IPS-20b (cell line): ENCODE measurements at regions not wholly inside any gene's neighbourhood (a gene's known extent, or its start where the extent isn't known, plus 50 kb on each side); places are given as distances from the start of the nearest gene placed in this dataset.
A peak's percentile ranks its signal among the peaks of the same experiment; 100 is the strongest.
"Not testable (repeated sequence)": the region's sequence is repeated elsewhere in the genome, so short reads cannot be mapped to it uniquely, and the experiment has no call there.

Experiments
- H3K27ac ChIP-seq: one replicate; pipeline ENCODE4 v1.5.1; 2013; ENCODE audit warnings: low read length
- H3K27me3 ChIP-seq: 2 replicates; pipeline ENCODE4 v1.6.1; 2013; ENCODE audit warnings: mild to moderate bottlenecking, low read length, inconsistent platforms; ENCODE audit not compliant: insufficient read depth
- H3K36me3 ChIP-seq: 2 replicates; pipeline ENCODE4 v1.6.1; 2013; ENCODE audit warnings: low read depth, mild to moderate bottlenecking, inconsistent platforms, low read length, moderate library complexity; ENCODE audit not compliant: insufficient read depth
- H3K4me1 ChIP-seq: 2 replicates; pipeline ENCODE4 v1.6.1; 2013; ENCODE audit warnings: mild to moderate bottlenecking, control low read depth, inconsistent platforms, low read length, moderate library complexity; ENCODE audit not compliant: insufficient read depth
- H3K4me3 ChIP-seq: 2 replicates; pipeline ENCODE4 v1.5.1; 2013; ENCODE audit warnings: mild to moderate bottlenecking, low read length, inconsistent platforms
- H3K9ac ChIP-seq: 2 replicates; pipeline ENCODE4 v1.6.1; 2013; ENCODE audit warnings: low read depth, mild to moderate bottlenecking, inconsistent platforms, low read length, moderate library complexity
- H3K9me3 ChIP-seq: 2 replicates; pipeline ENCODE4 v1.6.1; 2013; ENCODE audit warnings: mild to moderate bottlenecking, low read depth, low read length, inconsistent platforms; ENCODE audit not compliant: insufficient read depth

DNA sequence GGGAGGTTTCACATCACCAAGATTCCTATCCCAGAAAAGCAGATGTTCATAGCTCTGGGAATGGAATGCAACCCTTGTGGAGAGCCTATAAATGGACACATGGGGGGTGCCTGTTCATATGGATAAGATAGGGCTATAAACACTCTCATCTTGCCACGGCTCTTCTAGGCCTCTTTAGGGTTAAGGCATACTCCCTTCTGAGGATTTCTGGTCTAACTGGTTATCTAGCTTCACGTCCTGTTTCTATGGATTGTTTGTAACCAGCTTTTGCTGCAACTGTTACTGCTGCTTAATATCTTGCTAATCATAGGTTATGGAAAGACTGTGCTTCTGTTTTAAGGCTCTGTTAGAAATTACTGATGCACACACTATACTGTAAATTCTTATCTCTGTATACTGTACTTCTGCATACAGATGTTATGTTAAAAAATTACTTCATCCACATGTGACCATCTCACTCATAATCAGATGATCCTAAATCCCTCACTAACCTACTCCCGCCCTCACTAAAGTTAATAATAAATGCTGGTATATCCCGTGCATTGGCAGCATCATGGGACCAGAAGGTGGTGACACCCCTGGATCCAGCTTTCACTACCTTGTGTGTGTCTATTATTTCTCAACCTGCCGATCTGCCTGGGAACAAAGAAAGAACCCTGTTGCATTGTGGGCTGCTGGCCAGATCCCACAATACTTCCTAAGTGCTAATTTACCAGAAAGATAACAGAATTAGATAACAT lies 68.7 kb downstream of the PRKAB2 start:
- H3K4me1 ChIP-seq, H3K27me3 ChIP-seq, H3K9me3 ChIP-seq, H3K9ac ChIP-seq, H3K36me3 ChIP-seq, H3K27ac ChIP-seq, H3K4me3 ChIP-seq: not testable (repeated sequence)

DNA sequence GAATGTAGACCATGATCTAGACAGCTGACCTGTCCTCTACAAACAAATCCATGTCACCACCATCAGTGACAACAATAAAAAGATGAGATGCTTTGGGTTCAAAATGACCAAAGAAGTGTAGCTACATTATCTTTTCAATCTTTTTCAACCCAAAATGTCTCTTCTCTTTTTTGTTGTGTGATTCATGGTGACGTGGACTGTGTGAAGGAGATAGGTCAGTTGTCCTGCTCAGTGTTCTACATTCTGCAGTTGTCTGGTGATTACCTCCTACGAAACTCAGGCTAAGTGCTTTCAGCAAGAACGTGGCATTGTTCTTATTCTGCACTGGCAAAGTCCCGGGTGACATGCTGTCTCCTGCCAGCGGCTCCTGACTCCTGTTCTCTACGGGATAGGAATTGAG lies 73.1 kb downstream of the PRKAB2 start:
- H3K4me3 ChIP-seq: no peak overlapping the region
- no peaks in the 10 kb centered on the region for H3K36me3 ChIP-seq
- H3K27ac ChIP-seq: no peak overlapping the region
- H3K27me3 ChIP-seq: no peaks in the 10 kb centered on the region
- H3K9ac ChIP-seq: no peak overlapping the region
- no peaks in the 10 kb centered on the region for H3K4me1 ChIP-seq
- no peaks in the 10 kb centered on the region for H3K9me3 ChIP-seq

DNA sequence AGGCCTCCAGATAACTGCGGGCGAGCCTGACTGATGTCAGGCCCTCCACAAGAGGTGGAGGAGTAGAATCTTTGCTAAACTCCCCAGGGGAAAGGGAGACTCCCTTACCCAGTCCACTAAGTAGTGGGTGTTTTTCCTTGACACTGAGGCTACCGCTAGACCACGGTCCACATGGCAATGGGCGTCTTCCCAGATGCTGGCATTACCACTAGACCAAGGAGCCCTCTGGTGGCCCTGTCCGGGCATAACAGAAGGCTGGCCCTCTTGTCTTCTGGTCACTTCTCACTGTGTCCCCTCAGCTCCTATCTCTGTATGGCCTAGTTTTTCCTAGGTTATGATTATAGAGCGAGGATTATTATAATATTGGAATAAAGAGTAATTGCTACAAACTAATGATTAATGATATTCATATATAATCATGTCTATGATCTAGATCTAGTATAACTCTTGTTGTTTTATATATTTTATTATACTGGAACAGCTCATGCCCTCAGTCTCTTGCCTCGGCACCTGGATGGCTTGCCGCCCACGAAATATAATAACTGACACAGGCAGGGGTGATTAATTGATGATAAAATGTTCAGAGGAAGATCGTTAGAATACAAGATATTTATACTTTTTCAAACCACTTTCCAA lies 73.8 kb downstream of the PRKAB2 start:
- H3K4me3 ChIP-seq, H3K36me3 ChIP-seq, H3K27ac ChIP-seq, H3K9me3 ChIP-seq, H3K27me3 ChIP-seq, H3K9ac ChIP-seq, H3K4me1 ChIP-seq: not testable (repeated sequence)

DNA sequence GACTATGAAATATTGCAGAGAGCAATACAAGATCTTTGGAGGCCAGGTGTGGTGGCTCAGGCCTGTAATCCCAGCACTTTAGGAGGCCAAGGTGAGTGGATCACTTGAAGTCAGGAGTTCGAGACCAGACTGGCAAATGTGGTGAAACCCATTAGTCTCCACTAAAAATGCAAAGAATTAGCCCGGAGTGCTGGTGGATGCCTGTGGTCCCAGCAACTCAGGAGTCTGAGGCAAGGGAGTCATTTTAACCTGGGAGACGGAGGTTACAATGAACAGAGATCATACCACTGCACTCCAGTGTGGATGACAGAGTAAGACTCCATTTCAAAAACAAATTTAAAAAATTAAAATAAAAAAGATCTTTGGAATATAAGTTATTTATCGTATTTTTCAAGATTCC lies 76.6 kb downstream of the PRKAB2 start:
- Histone ChIP-seq H3K36me3 (no peaks in the 10 kb centered on the region), H3K4me3 (no peak overlapping the region), H3K4me1 (no peaks in the 10 kb centered on the region)

DNA sequence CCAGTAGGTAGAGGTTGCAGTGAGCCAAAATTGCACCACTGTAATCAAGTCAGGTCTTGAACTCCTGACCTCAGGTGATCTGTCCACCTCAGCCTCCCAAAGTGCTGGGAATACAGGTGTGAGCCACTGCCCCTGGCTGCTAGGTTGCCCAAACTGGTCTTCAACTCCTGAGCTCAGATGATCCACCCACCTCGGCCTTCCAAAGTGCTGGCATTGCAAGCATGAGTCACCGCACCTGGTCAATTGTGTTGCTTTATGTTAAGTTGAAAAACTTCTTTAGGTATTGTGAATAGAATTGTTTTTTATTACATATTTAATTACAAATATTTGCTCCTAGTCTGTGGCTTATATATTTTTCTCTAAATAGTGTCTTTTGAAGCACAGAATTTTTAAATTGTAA lies 80.5 kb downstream of the PRKAB2 start:
- H3K36me3 ChIP-seq: no peaks in the 10 kb centered on the region
- H3K27ac ChIP-seq: no peak overlapping the region
- no peaks in the 10 kb centered on the region for H3K9me3 ChIP-seq
- H3K9ac ChIP-seq: no peak overlapping the region
- H3K4me3 ChIP-seq: no peak overlapping the region
- peaks cover 7% of the 10 kb centered on the region; the same call in 1 of the 2 replicates for H3K4me1 ChIP-seq
- H3K27me3 ChIP-seq: no peaks in the 10 kb centered on the region

More for the DNA sequence above, 76.6 kb downstream of the PRKAB2 start:
- H3K9ac ChIP-seq: no peak overlapping the region
- H3K27ac ChIP-seq: no peak overlapping the region
- H3K27me3 ChIP-seq: no peaks in the 10 kb centered on the region
- H3K9me3 ChIP-seq: no peaks in the 10 kb centered on the region

DNA sequence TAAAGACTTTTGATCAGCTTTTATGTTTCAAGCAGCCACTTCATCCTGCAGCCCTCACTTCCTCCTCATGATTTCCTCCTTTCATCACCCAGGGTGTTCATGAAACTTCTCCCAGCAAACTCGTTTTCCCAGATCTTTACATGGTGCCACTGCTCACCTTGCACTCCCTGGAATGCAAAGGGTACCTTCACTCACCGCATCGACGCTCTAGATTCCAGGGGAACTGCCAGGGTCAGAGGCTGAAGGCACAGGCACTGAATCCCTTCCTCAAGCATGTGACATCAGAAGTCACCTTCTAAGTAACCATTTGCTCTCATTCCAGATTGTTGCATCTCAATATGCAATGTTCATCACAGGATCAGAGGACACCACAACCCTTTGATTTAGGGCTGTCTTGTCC lies 82.8 kb downstream of the PRKAB2 start:
- H3K27me3 ChIP-seq: peaks cover 16% of the 10 kb centered on the region
- peaks cover 7% of the 10 kb centered on the region; the same call in 1 of the 2 replicates for H3K4me1 ChIP-seq
- H3K9me3 ChIP-seq: no peaks in the 10 kb centered on the region
- H3K27ac ChIP-seq: no peak overlapping the region
- H3K9ac ChIP-seq: no peak overlapping the region
- H3K36me3 ChIP-seq: no peaks in the 10 kb centered on the region
- peak overlapping the region; percentile 11; the same call in 1 of the 2 replicates for H3K4me3 ChIP-seq

DNA sequence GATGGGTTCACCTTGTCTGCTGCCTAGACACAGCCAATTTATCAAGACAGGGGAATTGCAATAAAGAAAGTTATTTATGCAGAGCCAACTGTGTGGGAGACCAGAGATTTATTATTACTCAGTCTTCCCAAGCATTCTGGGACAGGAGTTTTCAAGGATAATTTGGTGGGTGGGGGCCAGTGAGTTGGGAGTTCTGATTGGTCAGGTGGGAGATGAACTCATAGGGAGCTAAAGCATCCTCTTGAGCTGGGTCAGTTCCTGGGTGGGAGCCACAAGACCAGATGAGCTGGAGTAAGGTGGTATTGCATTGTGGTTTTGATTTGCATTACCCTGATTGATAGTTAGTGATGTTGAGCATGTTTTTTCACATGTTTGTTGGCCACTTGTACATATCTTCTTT lies 86.1 kb downstream of the PRKAB2 start:
- H3K27ac ChIP-seq: no peak overlapping the region
- no peak overlapping the region for H3K4me3 ChIP-seq
- no peaks in the 10 kb centered on the region for H3K9me3 ChIP-seq
- H3K9ac ChIP-seq: no peak overlapping the region
- H3K36me3 ChIP-seq: no peaks in the 10 kb centered on the region
- peaks cover 9% of the 10 kb centered on the region; the same call in 1 of the 2 replicates for H3K4me1 ChIP-seq
- peaks cover 48% of the 10 kb centered on the region for H3K27me3 ChIP-seq

DNA sequence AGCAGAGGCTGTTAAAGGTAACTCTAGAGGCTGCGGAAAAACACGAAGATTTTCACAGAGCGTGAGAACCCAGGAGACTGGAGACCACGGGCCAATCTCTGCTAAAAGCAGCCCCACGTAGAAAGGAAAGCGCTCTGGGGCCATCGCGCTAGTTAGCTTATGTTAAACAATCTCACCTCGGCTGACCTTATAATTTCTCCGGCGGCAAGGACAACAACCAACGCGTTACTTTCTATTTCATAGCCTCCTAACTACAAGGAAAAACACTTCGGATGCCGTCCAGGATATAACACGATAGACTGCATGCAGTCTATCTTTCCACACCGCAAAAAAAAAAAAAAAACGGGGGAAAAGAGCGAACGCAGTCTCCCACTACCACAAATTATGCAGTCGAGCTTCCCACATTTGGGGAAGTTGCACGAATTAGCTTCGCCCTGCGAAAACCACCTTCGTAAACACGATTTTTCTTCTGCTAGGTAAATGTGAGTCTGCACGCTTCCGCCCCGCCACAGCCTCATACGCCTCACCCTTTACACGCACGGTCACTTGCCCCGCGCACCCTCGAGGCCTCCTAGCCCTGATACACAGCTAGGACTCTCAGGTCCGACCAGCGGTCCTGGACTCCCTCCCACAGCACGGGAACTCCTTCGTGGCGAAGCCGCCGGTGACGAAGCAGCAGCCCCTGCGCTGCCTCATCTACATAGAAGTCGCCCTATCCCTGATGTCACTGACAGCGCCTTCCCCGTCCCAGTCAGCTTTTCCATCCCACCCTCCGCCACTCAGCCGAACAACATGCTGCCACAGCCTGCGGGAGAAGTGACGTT lies 87.8 kb downstream of the PRKAB2 start:
- Histone ChIP-seq H3K27ac (peak overlapping the region; percentile 78), H3K36me3 (no peaks in the 10 kb centered on the region), H3K4me3 (peak overlapping the region; percentile 87), H3K27me3 (peaks cover 65% of the 10 kb centered on the region), H3K9me3 (no peaks in the 10 kb centered on the region), H3K9ac (peak overlapping the region; percentile 97), H3K4me1 (peaks cover 12% of the 10 kb centered on the region; the same call in 1 of the 2 replicates)

DNA sequence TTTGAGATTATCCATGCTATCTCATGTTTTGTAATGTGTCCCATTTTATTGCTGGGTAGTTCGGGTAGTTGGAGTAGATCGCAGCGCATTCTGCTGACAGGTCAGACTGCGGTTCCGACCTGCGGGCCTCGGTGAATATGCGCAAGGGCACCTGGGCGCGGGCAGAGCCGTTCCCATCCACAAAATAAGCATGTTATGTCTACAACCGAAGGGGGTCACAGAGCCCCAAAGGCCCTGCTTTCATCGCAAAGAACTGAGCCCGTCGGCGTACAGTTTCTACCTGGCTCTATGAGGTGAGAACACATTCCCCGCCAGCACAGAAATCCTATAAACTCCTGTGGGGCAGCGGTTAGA lies 88.4 kb downstream of the PRKAB2 start:
- Histone ChIP-seq H3K9ac (peak overlapping the region; percentile 14; the same call in 1 of the 2 replicates), H3K27ac (no peak overlapping the region), H3K9me3 (no peaks in the 10 kb centered on the region; the same call in 1 of the 2 replicates), H3K27me3 (peaks cover 71% of the 10 kb centered on the region), H3K4me1 (peaks cover 12% of the 10 kb centered on the region; the same call in 1 of the 2 replicates), H3K36me3 (no peaks in the 10 kb centered on the region), H3K4me3 (peak overlapping the region; percentile 87)

DNA sequence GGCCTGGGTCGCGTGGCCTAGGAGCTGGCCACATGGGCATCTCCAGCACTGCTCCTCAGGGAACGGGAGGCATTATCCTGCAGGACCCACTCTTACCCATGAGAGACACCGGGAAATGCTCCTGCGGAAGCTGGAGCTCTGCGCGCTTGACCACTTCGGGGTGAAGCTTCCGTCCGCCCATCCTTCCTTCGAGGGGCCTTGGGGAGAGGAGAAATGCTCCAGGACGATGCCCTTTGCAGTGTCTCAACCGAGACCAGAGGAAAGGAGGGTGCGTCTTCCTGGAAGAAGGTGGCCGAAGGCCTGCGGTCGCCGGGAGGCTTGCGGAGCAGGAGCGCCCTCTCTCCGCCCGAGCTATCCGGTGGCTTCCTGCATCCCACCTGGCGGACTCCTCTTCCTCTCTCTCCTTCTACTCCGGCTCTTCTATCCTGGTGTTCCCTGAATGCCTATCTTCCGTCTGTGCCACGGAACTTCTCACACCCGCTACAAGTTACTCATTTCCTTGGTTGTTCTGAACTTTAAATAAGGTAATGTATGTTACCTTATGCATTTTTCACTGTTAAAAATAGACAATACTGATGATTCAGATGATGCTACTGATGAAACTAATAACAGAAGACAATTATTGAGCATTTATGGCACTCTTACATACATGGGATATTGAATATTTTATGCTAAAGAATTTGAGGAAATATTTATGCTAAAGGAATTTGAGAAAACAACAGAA lies 91.4 kb downstream of the PRKAB2 start:
- no peaks in the 10 kb centered on the region for H3K36me3 ChIP-seq
- H3K4me3 ChIP-seq: peak overlapping the region; percentile 58; the same call in 1 of the 2 replicates
- peaks cover 95% of the 10 kb centered on the region for H3K27me3 ChIP-seq
- no peak overlapping the region for H3K27ac ChIP-seq
- H3K9me3 ChIP-seq: peaks cover 2% of the 10 kb centered on the region; the same call in 1 of the 2 replicates
- H3K4me1 ChIP-seq: peaks cover 15% of the 10 kb centered on the region; the same call in 1 of the 2 replicates
- H3K9ac ChIP-seq: no peak overlapping the region

DNA sequence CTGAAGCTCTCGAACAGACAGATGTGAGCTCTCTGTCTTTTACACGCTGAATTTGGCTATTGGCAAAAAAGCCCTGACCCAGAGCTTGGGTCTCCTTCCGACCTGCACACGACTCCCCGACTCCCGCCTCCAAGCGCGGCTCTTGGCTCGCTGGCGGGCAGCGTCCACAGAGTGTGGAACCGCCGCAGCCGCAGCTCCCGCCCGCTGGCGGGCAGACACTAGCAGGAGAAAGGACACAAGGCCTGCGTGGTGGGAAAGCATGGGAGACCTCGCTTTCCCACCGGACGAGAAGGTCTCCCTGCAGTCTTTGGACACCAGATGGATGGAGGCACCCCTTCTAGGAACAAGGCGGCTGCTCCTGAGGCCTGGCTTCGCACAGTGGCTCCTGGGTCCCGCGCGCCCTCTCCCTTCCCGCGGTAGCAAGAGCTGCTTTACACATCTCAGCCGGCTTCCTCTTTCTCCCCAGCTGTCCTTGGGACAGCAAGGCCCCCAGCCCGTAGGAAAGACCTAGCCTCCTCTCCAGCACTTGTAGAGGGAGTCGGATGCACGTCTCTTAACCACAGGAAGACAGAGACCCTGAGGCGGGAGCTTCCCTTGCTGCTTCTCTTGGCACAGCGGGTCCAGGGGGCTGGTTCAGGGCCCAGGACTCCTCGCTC lies 92.1 kb downstream of the PRKAB2 start:
- peaks cover 2% of the 10 kb centered on the region; the same call in 1 of the 2 replicates for H3K9me3 ChIP-seq
- no peaks in the 10 kb centered on the region for H3K36me3 ChIP-seq
- peaks cover 95% of the 10 kb centered on the region for H3K27me3 ChIP-seq
- H3K4me3 ChIP-seq: peak overlapping the region; percentile 58; the same call in 1 of the 2 replicates
- no peak overlapping the region for H3K9ac ChIP-seq
- peaks cover 15% of the 10 kb centered on the region; the same call in 1 of the 2 replicates for H3K4me1 ChIP-seq
- no peak overlapping the region for H3K27ac ChIP-seq
